HL-60/S4 (cell line): ENCODE measurements at regions not wholly inside any gene's neighbourhood (a gene's known extent, or its start where the extent isn't known, plus 50 kb on each side); places are given as distances from the start of the nearest gene placed in this dataset.

Source experiments
- in situ Hi-C: fragments of 300-500 bp; cut with MboI; formaldehyde crosslinking; loops from 2 replicates; pipeline ENCODE4 v1.14.3; 2022; ENCODE audit warnings: low sequenced_read_pairs

GRCh38 chr2:133716166-133716565, 147.9 kb upstream of the NCKAP5 start:
- in situ Hi-C loops, result no loop called here

GRCh38 chr2:133717497-133717896, 149.2 kb upstream of the NCKAP5 start:
- in situ Hi-C loops, result no loop called here

GRCh38 chr2:133718688-133719201, 150.5 kb upstream of the NCKAP5 start:
- in situ Hi-C loops, result no loop called here

- in situ Hi-C loops, result no loop called here
These were observed 152.2 kb upstream of the NCKAP5 start for GRCh38 chr2:133720429-133720828.

- in situ Hi-C loops, result no loop called here
These were observed 152.9 kb upstream of the NCKAP5 start for GRCh38 chr2:133721118-133721517.

- in situ Hi-C loops, result no loop called here
These were observed 154.9 kb upstream of the NCKAP5 start for GRCh38 chr2:133723133-133723532.

GRCh38 chr2:133726973-133727372, 158.7 kb upstream of the NCKAP5 start:
- in situ Hi-C loops, result no loop called here

- in situ Hi-C loops, result no loop called here
These were observed 163.8 kb upstream of the NCKAP5 start for GRCh38 chr2:133732059-133732458.

- in situ Hi-C loops, result no loop called here
These were observed 165.0 kb upstream of the NCKAP5 start for GRCh38 chr2:133732982-133733900.

GRCh38 chr2:133733901-133734255, 165.6 kb upstream of the NCKAP5 start:
- in situ Hi-C loops, result no loop called here

GRCh38 chr2:133734716-133735495, 166.6 kb upstream of the NCKAP5 start:
- in situ Hi-C loops, result no loop called here

- in situ Hi-C loops, result no loop called here
These were observed 168.4 kb upstream of the NCKAP5 start for GRCh38 chr2:133736674-133737073.

GRCh38 chr2:133737242-133737993, 169.2 kb upstream of the NCKAP5 start:
- in situ Hi-C loops, result no loop called here

GRCh38 chr2:133739039-133739438, 170.8 kb upstream of the NCKAP5 start:
- in situ Hi-C loops, result no loop called here

- in situ Hi-C loops, result no loop called here
These were observed 172.2 kb upstream of the NCKAP5 start for GRCh38 chr2:133740500-133740899.

GRCh38 chr2:133748007-133748700, 179.9 kb upstream of the NCKAP5 start:
- in situ Hi-C loops, result no loop called here

GRCh38 chr2:133753665-133754064, 185.4 kb upstream of the NCKAP5 start:
- in situ Hi-C loops, result no loop called here

GRCh38 chr2:133755480-133756300, 187.4 kb upstream of the NCKAP5 start:
- in situ Hi-C loops, result no loop called here

GRCh38 chr2:133756833-133757232, 188.6 kb upstream of the NCKAP5 start:
- in situ Hi-C loops, result no loop called here

GRCh38 chr2:133760376-133760775, 192.1 kb upstream of the NCKAP5 start:
- in situ Hi-C loops, result no loop called here
